Thyroid gland (tissue), 4 donors: ENCODE measurements at regions not wholly inside any gene's neighbourhood (a gene's known extent, or its start where the extent isn't known, plus 50 kb on each side); places are given as distances from the start of the nearest gene placed in this dataset.

Experiments
- DNase-seq, 2 donors: peaks; one replicate each; pipeline ENCODE4 v3.0.0-alpha.2; 2019
- H3K27ac ChIP-seq, 3 donors: fragments of 200-600 bp; sonication (generic); 1 replicate in 2 of 3; 2 replicates in 1 of 3; pipeline ENCODE4 v1.5.1; 2016 to 2019; ENCODE audit warnings: mild to moderate bottlenecking in 1 of 3, moderate library complexity in 1 of 3
- H3K27me3 ChIP-seq: fragments of 200-600 bp; sonication (generic); one replicate; pipeline ENCODE4 v1.5.1; 2019
- H3K36me3 ChIP-seq, 2 donors: fragments of 200-600 bp; sonication (generic); one replicate each; pipeline ENCODE4 v1.5.1; 2016 to 2019
- H3K4me1 ChIP-seq, 2 donors: fragments of 200-600 bp; sonication (generic); one replicate each; pipeline ENCODE4 v1.5.1; 2017 to 2019
- H3K4me3 ChIP-seq, 3 donors: fragments of 200-600 bp; sonication (generic); replicated peaks in 1 of 3; 1 replicate in 2 of 3; 2 replicates in 1 of 3; pipeline ENCODE4 v1.5.1; 2016; ENCODE audit warnings: mild to moderate bottlenecking in 1 of 3
- H3K9me3 ChIP-seq: fragments of 200-600 bp; sonication (generic); one replicate; pipeline ENCODE4 v1.5.1; 2017
- POLR2A ChIP-seq, 2 donors: fragments of 450-650 bp; IDR thresholded peaks; one replicate each; pipeline ENCODE4 v1.6.1; 2017; ENCODE audit warnings: antibody characterized with exemption in 2 of 2, mild to moderate bottlenecking in 2 of 2, moderate library complexity in 1 of 2
- WGBS, 2 donors: methylation state at CpG; one replicate each; pipeline ENCODE4 v1.1.5; 2017; 5-methylcytosine and 5-hydroxymethylcytosine counted together
- intact Hi-C: fragments of 100-400 bp; cut with DNase I; formaldehyde crosslinking; loops from one replicate; pipeline ENCODE4 v1.15.1; 2023
- TF ChIP-seq, protein P1 (sequence below), 6 experiments: fragments of 200-600 bp in 3 of 6; fragments of 450-650 bp in 3 of 6; sonication (generic) in 3 of 6; IDR thresholded peaks; one replicate each; pipeline ENCODE4 v1.5.1; 2016 to 2019; ENCODE audit warnings: antibody characterized with exemption in 6 of 6, mild to moderate bottlenecking in 2 of 6, inconsistent platforms in 1 of 6, moderate library complexity in 1 of 6

DNA sequence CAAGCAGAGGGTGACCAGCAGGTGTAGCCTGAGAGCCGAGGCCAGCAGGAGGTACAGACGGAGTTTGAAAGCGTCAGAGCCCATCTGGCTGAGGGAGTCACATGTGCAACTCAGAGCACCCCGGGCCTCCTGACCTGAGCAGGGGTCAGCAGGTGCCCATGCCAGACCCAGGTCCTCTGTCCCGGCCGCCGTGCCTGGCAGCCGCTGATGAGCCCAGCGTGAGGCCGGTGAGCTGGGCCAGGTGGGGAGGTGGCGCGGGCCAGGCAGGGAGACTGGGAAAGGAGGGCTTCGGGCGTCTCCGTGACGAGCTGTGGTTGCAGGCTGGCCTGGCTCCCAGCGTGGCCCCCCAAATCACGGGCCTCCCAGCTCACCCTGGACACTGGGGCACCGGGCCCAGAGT, 130.9 kb downstream of the CHSY1 start:
- intact Hi-C loops = no loop called here
- Histone ChIP-seq H3K27me3 (no peaks in the 10 kb centered on the region), H3K9me3 (no peaks in the 10 kb centered on the region), H3K4me1 (peaks cover 3 to 21% of the 10 kb centered on the region in 2 donors), H3K36me3 (no peaks in the 10 kb centered on the region), H3K27ac (peak overlapping the region in 1 of 3 donors; percentile 75), H3K4me3 (no peak overlapping the region)
- TF ChIP-seq, protein P1, sequence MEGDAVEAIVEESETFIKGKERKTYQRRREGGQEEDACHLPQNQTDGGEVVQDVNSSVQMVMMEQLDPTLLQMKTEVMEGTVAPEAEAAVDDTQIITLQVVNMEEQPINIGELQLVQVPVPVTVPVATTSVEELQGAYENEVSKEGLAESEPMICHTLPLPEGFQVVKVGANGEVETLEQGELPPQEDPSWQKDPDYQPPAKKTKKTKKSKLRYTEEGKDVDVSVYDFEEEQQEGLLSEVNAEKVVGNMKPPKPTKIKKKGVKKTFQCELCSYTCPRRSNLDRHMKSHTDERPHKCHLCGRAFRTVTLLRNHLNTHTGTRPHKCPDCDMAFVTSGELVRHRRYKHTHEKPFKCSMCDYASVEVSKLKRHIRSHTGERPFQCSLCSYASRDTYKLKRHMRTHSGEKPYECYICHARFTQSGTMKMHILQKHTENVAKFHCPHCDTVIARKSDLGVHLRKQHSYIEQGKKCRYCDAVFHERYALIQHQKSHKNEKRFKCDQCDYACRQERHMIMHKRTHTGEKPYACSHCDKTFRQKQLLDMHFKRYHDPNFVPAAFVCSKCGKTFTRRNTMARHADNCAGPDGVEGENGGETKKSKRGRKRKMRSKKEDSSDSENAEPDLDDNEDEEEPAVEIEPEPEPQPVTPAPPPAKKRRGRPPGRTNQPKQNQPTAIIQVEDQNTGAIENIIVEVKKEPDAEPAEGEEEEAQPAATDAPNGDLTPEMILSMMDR (IDR thresholded peaks at IDR 0.05) = no peak
- TF ChIP-seq POLR2A (IDR thresholded peaks at IDR 0.05) = no peak
- WGBS, 2 donors = 95 to 96% methylated on average over 8 to 16 of the region's 19 CpGs
- DNase-seq = no peak

DNA sequence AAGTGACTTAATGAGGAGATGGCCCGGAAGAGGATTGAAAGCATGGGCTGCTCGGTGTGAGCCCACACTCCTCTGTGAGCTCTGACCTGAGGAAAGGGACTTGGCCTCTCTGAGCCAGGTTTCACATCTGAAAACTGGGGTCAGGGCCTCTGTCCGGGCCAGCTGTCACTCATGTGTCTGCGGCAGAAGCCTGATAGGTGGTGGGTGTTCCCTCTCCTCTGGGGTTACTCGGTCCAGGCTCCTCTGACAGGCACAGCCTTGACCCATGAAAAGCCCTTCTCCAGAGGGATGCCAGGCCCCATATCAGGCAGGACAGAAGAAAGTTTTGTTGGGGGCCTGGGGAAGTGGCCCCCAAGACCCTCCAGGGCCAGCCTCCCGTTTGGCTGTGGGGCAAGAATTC, 131.4 kb downstream of the CHSY1 start:
- 94 to 96% methylated on average over 6 of the region's 6 CpGs for WGBS, 2 donors
- intact Hi-C loops = no loop called here
- Histone ChIP-seq H3K4me1 (peaks cover 8 to 23% of the 10 kb centered on the region in 2 donors), H3K9me3 (no peaks in the 10 kb centered on the region), H3K27ac (no peak overlapping the region), H3K27me3 (no peaks in the 10 kb centered on the region), H3K4me3 (no peak overlapping the region), H3K36me3 (no peaks in the 10 kb centered on the region)
- DNase-seq = no peak
- no peak for TF ChIP-seq POLR2A (IDR thresholded peaks at IDR 0.05)
- TF ChIP-seq, protein P1 (IDR thresholded peaks at IDR 0.05) = no peak
